Testis (tissue), 2 donors: ENCODE measurements at regions not wholly inside any gene's neighbourhood (a gene's known extent, or its start where the extent isn't known, plus 50 kb on each side); places are given as distances from the start of the nearest gene placed in this dataset.
"Not testable (repeated sequence)": the region's sequence is repeated elsewhere in the genome, so short reads cannot be mapped to it uniquely, and the experiment has no call there.

Experiments used
- DNase-seq: peaks from one replicate; pipeline ENCODE4 v3.0.0-alpha.2; 2019
- H3K27ac ChIP-seq, 2 donors: fragments of 200-600 bp; sonication (generic); one replicate each; pipeline ENCODE4 v1.5.1; 2019
- H3K27me3 ChIP-seq: fragments of 200-600 bp; sonication (generic); one replicate; pipeline ENCODE4 v1.5.1; 2019
- H3K36me3 ChIP-seq: fragments of 200-600 bp; sonication (generic); one replicate; pipeline ENCODE4 v1.5.1; 2017; ENCODE audit warnings: low read depth; ENCODE audit errors: missing control alignments
- H3K4me1 ChIP-seq: fragments of 200-600 bp; sonication (generic); one replicate; pipeline ENCODE4 v1.5.1; 2019
- H3K4me3 ChIP-seq, 2 donors: fragments of 200-600 bp; sonication (generic); one replicate each; pipeline ENCODE4 v1.5.1; 2017 to 2019
- H3K9me3 ChIP-seq: fragments of 200-600 bp; sonication (generic); one replicate; pipeline ENCODE4 v1.5.1; 2017
- CTCF ChIP-seq, 3 experiments: fragments of 450-650 bp in 2 of 3; fragments of 200-600 bp in 1 of 3; sonication (generic) in 1 of 3; IDR thresholded peaks; one replicate each; pipeline ENCODE4 v1.5.1; 2016 to 2019; ENCODE audit warnings: antibody characterized with exemption in 3 of 3, mild to moderate bottlenecking in 2 of 3, moderate library complexity in 1 of 3
- POLR2A ChIP-seq: fragments of 450-650 bp; IDR thresholded peaks from one replicate; pipeline ENCODE4 v1.6.1; 2017; ENCODE audit warnings: antibody characterized with exemption, mild to moderate bottlenecking, moderate library complexity
- WGBS, 2 donors: methylation state at CpG; one replicate each; pipeline ENCODE4 v1.1.5; 2018; 5-methylcytosine and 5-hydroxymethylcytosine counted together
- intact Hi-C: fragments of 100-400 bp; cut with DNase I; formaldehyde crosslinking; loops from one replicate; pipeline ENCODE4 v1.15.1; 2023; ENCODE audit warnings: low total_unique reads

- Histone ChIP-seq H3K9me3 (no peaks in the 10 kb centered on the region), H3K36me3 (no peaks in the 10 kb centered on the region), H3K4me1 (no peaks in the 10 kb centered on the region), H3K4me3 (no peak overlapping the region), H3K27me3 (no peaks in the 10 kb centered on the region), H3K27ac (no peak overlapping the region)
- WGBS, 2 donors: 71 to 77% methylated on average over 1 of the region's 1 CpG
- no peak for DNase-seq
- intact Hi-C loops: no loop called here
- TF ChIP-seq POLR2A (no peak), CTCF (IDR thresholded peaks at IDR 0.05) (no peak)
Measured at GRCh38 chr6:85360794-85361642, 88.9 kb upstream of the NT5E start.

GRCh38 chr6:85357651-85358050, 92.2 kb upstream of the NT5E start:
- TF ChIP-seq CTCF (IDR thresholded peaks at IDR 0.05): no peak

GRCh38 chr6:85356743-85357142, 93.1 kb upstream of the NT5E start:
- DNase-seq, H3K27me3 ChIP-seq, H3K4me1 ChIP-seq, intact Hi-C loops, H3K4me3 ChIP-seq, H3K9me3 ChIP-seq, H3K27ac ChIP-seq, H3K36me3 ChIP-seq: not testable (repeated sequence)
- 94 to 95% methylated on average over 2 to 3 of the region's 3 CpGs for WGBS, 2 donors

More at GRCh38 chr6:85357651-85358050, 92.2 kb upstream of the NT5E start:
- Histone ChIP-seq H3K4me1 (no peaks in the 10 kb centered on the region), H3K27ac (no peak overlapping the region), H3K27me3 (no peaks in the 10 kb centered on the region), H3K4me3 (no peak overlapping the region), H3K36me3 (no peaks in the 10 kb centered on the region), H3K9me3 (no peaks in the 10 kb centered on the region)
- 0 to 31% methylated on average over 1 of the region's 1 CpG for WGBS, 2 donors
- intact Hi-C loops: no loop called here
- DNase-seq: no peak

- Histone ChIP-seq H3K27ac (no peak overlapping the region), H3K36me3 (no peaks in the 10 kb centered on the region), H3K27me3 (no peaks in the 10 kb centered on the region), H3K9me3 (no peaks in the 10 kb centered on the region), H3K4me1 (no peaks in the 10 kb centered on the region), H3K4me3 (no peak overlapping the region)
- WGBS, 2 donors: 52 to 62% methylated on average over 2 of the region's 2 CpGs
- intact Hi-C loops: loop anchor here (2.0 kb wide), 1 partner anchor 127 kb away; no protein-coding TSS in a partner anchor
- DNase-seq: no peak
- TF ChIP-seq POLR2A: no peak
- no peak for TF ChIP-seq CTCF (IDR thresholded peaks at IDR 0.05)
Measured at GRCh38 chr6:85355816-85356215, 94.1 kb upstream of the NT5E start.

GRCh38 chr6:85354761-85355618, 94.9 kb upstream of the NT5E start:
- TF ChIP-seq POLR2A: no peak
- peak; percentile 89 to 98 (median 94) for TF ChIP-seq CTCF (IDR thresholded peaks at IDR 0.05)
- WGBS, 2 donors: 24% methylated on average over 10 of the region's 10 CpGs
- H3K27ac ChIP-seq: no peak overlapping the region
- H3K27me3 ChIP-seq: no peaks in the 10 kb centered on the region
- peak; percentile 85 for DNase-seq
- H3K9me3 ChIP-seq: no peaks in the 10 kb centered on the region
- no peaks in the 10 kb centered on the region for H3K4me1 ChIP-seq
- intact Hi-C loops: loop anchor here (2.0 kb wide), 1 partner anchor 128 kb away; no protein-coding TSS in a partner anchor
- no peak overlapping the region for H3K4me3 ChIP-seq
- H3K36me3 ChIP-seq: no peaks in the 10 kb centered on the region
